ENCODE measurements at regions not wholly inside any gene's neighbourhood (a gene's known extent, or its start where the extent isn't known, plus 50 kb on each side); places are given as distances from the start of the nearest gene placed in this dataset.

DNA sequence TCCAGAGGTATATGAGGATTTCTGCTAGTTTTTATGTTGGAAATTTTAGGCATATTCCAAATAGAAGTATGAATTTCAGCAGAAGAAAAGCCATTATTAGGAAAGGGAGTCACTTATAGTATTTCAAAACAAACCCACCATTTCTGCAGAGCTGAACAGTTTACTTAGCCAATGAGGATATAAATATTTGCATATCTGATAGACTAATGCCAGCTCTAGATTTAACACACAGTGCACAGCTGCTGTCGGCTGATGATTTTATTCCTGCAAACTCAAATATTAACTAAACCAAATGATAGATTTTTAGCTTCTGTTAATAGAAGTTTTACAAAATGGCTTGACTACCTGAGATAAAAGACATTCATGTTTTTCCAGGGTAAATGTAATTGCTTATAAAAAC is 375.8 kb upstream of the FANCL start:
- no peak for DNase-seq
- Histone ChIP-seq H3K4me1 (ENCODE audit: low read length) (peaks cover 11% of the 10 kb centered on the region), H4K20me1 (ENCODE audit: insufficient read depth, low read length) (no peaks in the 10 kb centered on the region), H3K79me2 (ENCODE audit: low read length) (no peaks in the 10 kb centered on the region), H3K4me3 (ENCODE audit: low read length) (no peak overlapping the region), H3K27ac (ENCODE audit: low read length) (no peak overlapping the region), H3K9ac (ENCODE audit: low read length) (no peak overlapping the region), H3K9me3 (replicated peaks; ENCODE audit: insufficient read depth, low read length) (no peaks in the 10 kb centered on the region), H3F3A (ENCODE audit: insufficient read depth, low read length) (peaks cover 9% of the 10 kb centered on the region), H3K27me3 (replicated peaks; ENCODE audit: insufficient read depth, low read length) (no peaks in the 10 kb centered on the region), H2AFZ (ENCODE audit: low read length) (no peak overlapping the region), H3K9me2 (replicated peaks; ENCODE audit: insufficient read depth, low read length) (no peaks in the 10 kb centered on the region), H3K4me2 (ENCODE audit: low read depth, low read length) (no peak overlapping the region), H3K36me3 (replicated peaks; ENCODE audit: insufficient read depth, low read length) (no peaks in the 10 kb centered on the region)
- TF ChIP-seq EZH2 (optimal IDR thresholded peaks at IDR 0.05; ENCODE audit: low read depth, low read length) (no peak), EZH2phosphoT487 (IDR thresholded peaks at IDR 0.05; ENCODE audit: low read length) (no peak)
- TF ChIP-seq, protein P1, sequence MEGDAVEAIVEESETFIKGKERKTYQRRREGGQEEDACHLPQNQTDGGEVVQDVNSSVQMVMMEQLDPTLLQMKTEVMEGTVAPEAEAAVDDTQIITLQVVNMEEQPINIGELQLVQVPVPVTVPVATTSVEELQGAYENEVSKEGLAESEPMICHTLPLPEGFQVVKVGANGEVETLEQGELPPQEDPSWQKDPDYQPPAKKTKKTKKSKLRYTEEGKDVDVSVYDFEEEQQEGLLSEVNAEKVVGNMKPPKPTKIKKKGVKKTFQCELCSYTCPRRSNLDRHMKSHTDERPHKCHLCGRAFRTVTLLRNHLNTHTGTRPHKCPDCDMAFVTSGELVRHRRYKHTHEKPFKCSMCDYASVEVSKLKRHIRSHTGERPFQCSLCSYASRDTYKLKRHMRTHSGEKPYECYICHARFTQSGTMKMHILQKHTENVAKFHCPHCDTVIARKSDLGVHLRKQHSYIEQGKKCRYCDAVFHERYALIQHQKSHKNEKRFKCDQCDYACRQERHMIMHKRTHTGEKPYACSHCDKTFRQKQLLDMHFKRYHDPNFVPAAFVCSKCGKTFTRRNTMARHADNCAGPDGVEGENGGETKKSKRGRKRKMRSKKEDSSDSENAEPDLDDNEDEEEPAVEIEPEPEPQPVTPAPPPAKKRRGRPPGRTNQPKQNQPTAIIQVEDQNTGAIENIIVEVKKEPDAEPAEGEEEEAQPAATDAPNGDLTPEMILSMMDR (IDR thresholded peaks at IDR 0.05; ENCODE audit: low read length), result no peak

DNA sequence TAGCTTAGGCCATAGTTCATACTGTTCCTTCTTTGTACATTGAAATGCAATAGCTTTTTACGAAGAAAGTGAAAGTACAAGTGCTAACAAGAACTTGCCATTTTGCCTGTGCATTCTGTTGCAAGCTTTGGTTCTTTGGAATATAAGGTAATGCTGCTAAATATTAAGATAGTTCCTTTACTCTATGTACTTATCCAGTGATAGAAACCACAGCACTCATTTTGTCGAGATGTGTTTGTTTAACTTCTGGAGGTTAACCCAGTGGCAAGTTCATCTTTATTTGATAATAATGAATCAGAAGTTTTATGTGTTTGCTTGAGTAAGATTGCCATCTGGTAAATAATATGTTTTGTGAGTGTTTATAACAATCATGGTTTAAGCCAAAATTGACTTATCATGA is 373.1 kb upstream of the FANCL start:
- Histone ChIP-seq H3K9me2 (replicated peaks; ENCODE audit: insufficient read depth, low read length) (no peaks in the 10 kb centered on the region), H3K9ac (ENCODE audit: low read length) (no peak overlapping the region), H3K4me2 (ENCODE audit: low read depth, low read length) (no peak overlapping the region), H3K79me2 (ENCODE audit: low read length) (no peaks in the 10 kb centered on the region), H3K36me3 (replicated peaks; ENCODE audit: insufficient read depth, low read length) (no peaks in the 10 kb centered on the region), H3K27ac (ENCODE audit: low read length) (no peak overlapping the region), H3F3A (ENCODE audit: insufficient read depth, low read length) (no peaks in the 10 kb centered on the region), H3K27me3 (replicated peaks; ENCODE audit: insufficient read depth, low read length) (no peaks in the 10 kb centered on the region), H3K4me1 (ENCODE audit: low read length) (no peaks in the 10 kb centered on the region), H4K20me1 (ENCODE audit: insufficient read depth, low read length) (no peaks in the 10 kb centered on the region), H3K9me3 (replicated peaks; ENCODE audit: insufficient read depth, low read length) (no peaks in the 10 kb centered on the region), H3K4me3 (ENCODE audit: low read length) (no peak overlapping the region), H2AFZ (ENCODE audit: low read length) (no peak overlapping the region)
- TF ChIP-seq, protein P1 (IDR thresholded peaks at IDR 0.05; ENCODE audit: low read length), result no peak
- TF ChIP-seq EZH2 (optimal IDR thresholded peaks at IDR 0.05; ENCODE audit: low read depth, low read length), result no peak
- no peak for TF ChIP-seq EZH2phosphoT487 (IDR thresholded peaks at IDR 0.05; ENCODE audit: low read length)
- DNase-seq, result no peak

DNA sequence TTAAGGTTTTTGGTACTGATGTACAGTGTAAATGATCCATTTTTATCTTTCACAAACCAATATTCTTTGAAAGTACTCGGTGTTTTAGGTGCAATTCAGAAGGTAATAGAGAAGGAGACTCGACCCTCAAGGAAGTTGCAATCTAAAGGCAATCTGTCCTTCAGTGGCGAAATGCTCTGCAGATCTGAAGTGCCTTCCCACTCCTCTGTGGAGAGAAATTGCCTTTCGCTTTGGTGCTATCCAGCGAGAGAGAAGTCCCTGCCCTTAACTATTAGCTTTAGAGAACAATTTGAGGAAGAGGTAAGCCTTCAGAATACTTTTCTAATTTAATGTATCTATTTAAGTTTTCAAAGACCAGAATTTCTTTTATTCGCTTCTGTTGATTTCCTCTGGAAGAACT is 371.8 kb upstream of the FANCL start:
- Histone ChIP-seq H3K4me3 (ENCODE audit: low read length) (no peak overlapping the region), H3K36me3 (replicated peaks; ENCODE audit: insufficient read depth, low read length) (no peaks in the 10 kb centered on the region), H2AFZ (ENCODE audit: low read length) (no peak overlapping the region), H3F3A (ENCODE audit: insufficient read depth, low read length) (no peaks in the 10 kb centered on the region), H3K4me2 (ENCODE audit: low read depth, low read length) (no peak overlapping the region), H3K9me3 (replicated peaks; ENCODE audit: insufficient read depth, low read length) (no peaks in the 10 kb centered on the region), H3K79me2 (ENCODE audit: low read length) (no peaks in the 10 kb centered on the region), H4K20me1 (ENCODE audit: insufficient read depth, low read length) (no peaks in the 10 kb centered on the region), H3K9ac (ENCODE audit: low read length) (no peak overlapping the region), H3K27me3 (replicated peaks; ENCODE audit: insufficient read depth, low read length) (no peaks in the 10 kb centered on the region), H3K9me2 (replicated peaks; ENCODE audit: insufficient read depth, low read length) (no peaks in the 10 kb centered on the region), H3K27ac (ENCODE audit: low read length) (no peak overlapping the region), H3K4me1 (ENCODE audit: low read length) (no peaks in the 10 kb centered on the region)
- TF ChIP-seq EZH2 (optimal IDR thresholded peaks at IDR 0.05; ENCODE audit: low read depth, low read length), result no peak
- TF ChIP-seq EZH2phosphoT487 (IDR thresholded peaks at IDR 0.05; ENCODE audit: low read length), result no peak
- TF ChIP-seq, protein P1 (IDR thresholded peaks at IDR 0.05; ENCODE audit: low read length), result no peak
- no peak for DNase-seq

All from MM.1S (cell line).